Loucy (cell line): ENCODE measurements at regions not wholly inside any gene's neighbourhood (a gene's known extent, or its start where the extent isn't known, plus 50 kb on each side); places are given as distances from the start of the nearest gene placed in this dataset.

Experiments used
- H2AFZ ChIP-seq: fragments of 200-600 bp; sonication (generic); 2 replicates; pipeline ENCODE4 v1.6.0; 2016; ENCODE audit warnings: antibody characterized with exemption, mild to moderate bottlenecking, low read length, moderate library complexity
- H3F3A ChIP-seq: fragments of 200-600 bp; 2 replicates; pipeline ENCODE4 v1.6.0; 2016; ENCODE audit warnings: antibody characterized with exemption, low read depth, mild to moderate bottlenecking
- H3K27me3 ChIP-seq: fragments of 200-600 bp; sonication (generic); 2 replicates; pipeline ENCODE4 v1.6.1; 2014; ENCODE audit warnings: low read length, mild to moderate bottlenecking; ENCODE audit not compliant: insufficient read depth, poor library complexity, severe bottlenecking
- H3K36me3 ChIP-seq: fragments of 200-600 bp; sonication (generic); 2 replicates; pipeline ENCODE4 v1.6.1; 2016; ENCODE audit warnings: low read length; ENCODE audit not compliant: insufficient read depth
- H3K4me1 ChIP-seq: fragments of 200-600 bp; sonication (generic); 2 replicates; pipeline ENCODE4 v1.5.1; 2014; ENCODE audit warnings: low read length, mild to moderate bottlenecking; ENCODE audit not compliant: insufficient read depth, poor library complexity, severe bottlenecking
- H3K4me2 ChIP-seq: fragments of 200-600 bp; sonication (generic); 2 replicates; pipeline ENCODE4 v1.6.0; 2014; ENCODE audit warnings: antibody characterized with exemption, low read length, low read depth, mild to moderate bottlenecking; ENCODE audit not compliant: poor library complexity, severe bottlenecking
- H3K4me3 ChIP-seq: fragments of 200-600 bp; sonication (generic); 2 replicates; pipeline ENCODE4 v1.5.1; 2014; ENCODE audit warnings: low read length, mild to moderate bottlenecking, mixed read lengths; ENCODE audit not compliant: poor library complexity, severe bottlenecking
- H3K79me2 ChIP-seq: fragments of 200-600 bp; sonication (generic); 2 replicates; pipeline ENCODE4 v1.6.1; 2014; ENCODE audit warnings: low read length; ENCODE audit not compliant: insufficient read depth
- H3K9ac ChIP-seq: fragments of 200-600 bp; sonication (generic); 2 replicates; pipeline ENCODE4 v1.6.0; 2014; ENCODE audit warnings: mild to moderate bottlenecking, low read depth, low read length, moderate library complexity; ENCODE audit not compliant: poor library complexity, severe bottlenecking
- H3K9me2 ChIP-seq: fragments of 200-600 bp; sonication (generic); replicated peaks from 2 replicates; pipeline ENCODE4 v1.6.1; 2016; ENCODE audit warnings: low read depth, low read length, mixed read lengths
- H3K9me3 ChIP-seq: fragments of 200-600 bp; sonication (generic); 2 replicates; pipeline ENCODE4 v1.6.1; 2014; ENCODE audit warnings: mild to moderate bottlenecking, antibody characterized with exemption, low read length, low read depth; ENCODE audit not compliant: insufficient read depth
- H4K20me1 ChIP-seq: fragments of 200-600 bp; sonication (generic); 2 replicates; pipeline ENCODE4 v1.6.0; 2014; ENCODE audit warnings: antibody characterized with exemption, low read length, mild to moderate bottlenecking; ENCODE audit not compliant: insufficient read depth, poor library complexity, severe bottlenecking
- CTCF ChIP-seq: fragments of 200-600 bp; sonication (generic); conservative IDR thresholded peaks from 2 replicates; pipeline ENCODE4 v1.5.1; 2014; ENCODE audit warnings: mild to moderate bottlenecking, antibody characterized with exemption, low read length
- EZH2phosphoT487 ChIP-seq: fragments of 200-600 bp; IDR thresholded peaks from 2 replicates; pipeline ENCODE4 v1.6.1; 2018; ENCODE audit warnings: antibody characterized with exemption, mild to moderate bottlenecking, moderate library complexity, borderline replicate concordance

DNA sequence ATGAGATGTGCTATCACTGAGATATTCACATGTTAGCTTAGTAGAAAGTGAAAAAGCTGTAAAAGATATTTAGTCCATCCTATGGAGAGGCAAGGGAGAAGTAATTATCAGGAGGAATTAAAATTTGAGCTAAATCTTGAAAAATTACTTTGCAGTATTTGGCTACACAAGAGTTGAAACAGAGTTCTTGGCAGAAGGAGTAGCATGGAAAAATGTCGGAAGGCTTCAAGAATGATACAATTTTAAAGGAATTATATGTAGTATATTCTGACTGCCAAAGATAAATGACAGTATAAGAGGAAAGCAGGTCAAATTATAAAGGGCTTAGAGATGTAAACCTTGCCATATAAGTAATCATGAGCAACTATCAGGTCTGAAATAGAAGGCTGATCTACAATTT lies 518.9 kb downstream of the BRINP3 start:
- H3K4me2 ChIP-seq = no peak overlapping the region
- TF ChIP-seq EZH2phosphoT487 (no peak), CTCF (no peak)
- no peaks in the 10 kb centered on the region for H3F3A ChIP-seq
- no peak overlapping the region for H2AFZ ChIP-seq
- no peaks in the 10 kb centered on the region for H3K4me1 ChIP-seq
- no peak overlapping the region for H3K9ac ChIP-seq
- no peaks in the 10 kb centered on the region for H3K36me3 ChIP-seq
- no peaks in the 10 kb centered on the region for H4K20me1 ChIP-seq
- H3K4me3 ChIP-seq = no peak overlapping the region
- H3K27me3 ChIP-seq = no peaks in the 10 kb centered on the region
- H3K79me2 ChIP-seq = no peaks in the 10 kb centered on the region
- no peaks in the 10 kb centered on the region for H3K9me3 ChIP-seq
- H3K9me2 ChIP-seq = no peaks in the 10 kb centered on the region

DNA sequence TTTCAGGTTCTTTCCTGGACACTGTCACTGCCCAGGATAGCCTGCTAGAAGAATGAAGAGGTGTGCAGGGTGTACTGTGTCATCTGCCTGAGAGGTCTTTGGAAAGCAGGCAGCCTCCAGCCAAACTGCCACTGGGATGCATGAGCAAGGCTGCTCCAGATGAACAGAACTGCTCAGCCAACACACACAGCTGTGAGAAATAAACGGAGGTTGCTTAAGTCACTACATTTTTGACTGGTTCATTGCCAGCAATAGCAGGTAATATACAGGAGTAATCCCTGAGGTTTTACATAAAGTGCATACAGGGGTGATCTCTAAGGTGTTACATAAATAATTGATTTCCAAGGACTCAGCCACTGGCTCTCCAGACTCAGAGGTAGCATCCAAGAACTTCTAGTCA lies 516.9 kb downstream of the BRINP3 start:
- Histone ChIP-seq H3K36me3 (no peaks in the 10 kb centered on the region), H3K27me3 (no peaks in the 10 kb centered on the region), H2AFZ (no peak overlapping the region), H3K4me3 (no peak overlapping the region), H3K79me2 (no peaks in the 10 kb centered on the region), H4K20me1 (no peaks in the 10 kb centered on the region), H3K9ac (no peak overlapping the region), H3K4me2 (no peak overlapping the region), H3K4me1 (no peaks in the 10 kb centered on the region), H3F3A (no peaks in the 10 kb centered on the region), H3K9me2 (no peaks in the 10 kb centered on the region), H3K9me3 (no peaks in the 10 kb centered on the region)
- TF ChIP-seq CTCF = no peak
- TF ChIP-seq EZH2phosphoT487 = no peak

DNA sequence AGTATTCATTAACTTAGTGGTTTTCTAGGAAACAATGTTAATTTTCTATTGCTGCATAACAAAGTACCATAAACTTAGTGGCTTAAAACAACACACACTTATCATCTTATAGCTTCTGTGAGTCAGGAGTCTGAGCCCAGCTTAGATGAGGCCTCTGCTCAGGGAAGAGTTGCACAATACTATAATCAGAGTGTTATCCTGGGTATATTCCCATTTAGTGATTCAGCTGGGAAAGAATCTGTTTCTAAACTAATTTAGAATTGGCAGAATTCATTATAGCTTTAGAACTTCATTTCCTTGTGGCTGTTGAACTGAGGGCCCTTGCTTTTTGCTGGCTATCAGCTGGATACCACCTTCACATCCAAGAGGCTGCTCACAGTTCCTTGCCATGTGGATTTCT lies 515.5 kb downstream of the BRINP3 start:
- TF ChIP-seq EZH2phosphoT487 (no peak), CTCF (no peak)
- no peaks in the 10 kb centered on the region for H3F3A ChIP-seq
- no peak overlapping the region for H3K9ac ChIP-seq
- H3K36me3 ChIP-seq = no peaks in the 10 kb centered on the region
- no peak overlapping the region for H3K4me3 ChIP-seq
- H3K4me1 ChIP-seq = no peaks in the 10 kb centered on the region
- no peaks in the 10 kb centered on the region for H3K79me2 ChIP-seq
- no peaks in the 10 kb centered on the region for H4K20me1 ChIP-seq
- no peak overlapping the region for H2AFZ ChIP-seq
- no peaks in the 10 kb centered on the region for H3K9me2 ChIP-seq
- H3K9me3 ChIP-seq = no peaks in the 10 kb centered on the region
- no peak overlapping the region for H3K4me2 ChIP-seq
- no peaks in the 10 kb centered on the region for H3K27me3 ChIP-seq
